ENCODE measurements at regions not wholly inside any gene's neighbourhood (a gene's known extent, or its start where the extent isn't known, plus 50 kb on each side); places are given as distances from the start of the nearest gene placed in this dataset.

DNA sequence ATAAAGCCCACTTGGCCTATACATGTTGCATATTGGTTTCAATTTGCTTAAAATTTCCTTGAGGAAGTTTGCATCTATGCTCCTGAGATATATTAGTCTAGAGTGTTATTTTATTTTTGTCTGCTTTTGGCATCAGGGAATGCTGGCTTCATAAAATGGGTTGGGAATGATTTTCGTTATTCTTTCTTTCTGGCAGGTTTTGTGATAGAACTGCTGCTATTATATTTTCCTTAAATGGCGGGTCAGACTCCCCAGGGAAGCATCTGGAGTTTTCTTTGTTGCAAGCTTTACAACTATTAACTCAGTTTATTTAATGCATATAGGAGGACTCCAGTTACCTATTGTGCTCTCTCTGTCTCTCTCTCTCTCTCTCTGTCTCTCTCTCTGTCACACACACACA is 82.0 kb upstream of the WDR17 start:
- no peak overlapping the region for H3K27ac ChIP-seq (replicated peaks)
- no peaks in the 10 kb centered on the region for H3K36me3 ChIP-seq
- DNase-seq, result no peak
- intact Hi-C loops (cut with micrococcal nuclease), result no loop called here
- H3K4me3 ChIP-seq, result no peak overlapping the region
- H3K9me3 ChIP-seq (replicated peaks), result peaks cover 13% of the 10 kb centered on the region
- TF ChIP-seq, protein P1, sequence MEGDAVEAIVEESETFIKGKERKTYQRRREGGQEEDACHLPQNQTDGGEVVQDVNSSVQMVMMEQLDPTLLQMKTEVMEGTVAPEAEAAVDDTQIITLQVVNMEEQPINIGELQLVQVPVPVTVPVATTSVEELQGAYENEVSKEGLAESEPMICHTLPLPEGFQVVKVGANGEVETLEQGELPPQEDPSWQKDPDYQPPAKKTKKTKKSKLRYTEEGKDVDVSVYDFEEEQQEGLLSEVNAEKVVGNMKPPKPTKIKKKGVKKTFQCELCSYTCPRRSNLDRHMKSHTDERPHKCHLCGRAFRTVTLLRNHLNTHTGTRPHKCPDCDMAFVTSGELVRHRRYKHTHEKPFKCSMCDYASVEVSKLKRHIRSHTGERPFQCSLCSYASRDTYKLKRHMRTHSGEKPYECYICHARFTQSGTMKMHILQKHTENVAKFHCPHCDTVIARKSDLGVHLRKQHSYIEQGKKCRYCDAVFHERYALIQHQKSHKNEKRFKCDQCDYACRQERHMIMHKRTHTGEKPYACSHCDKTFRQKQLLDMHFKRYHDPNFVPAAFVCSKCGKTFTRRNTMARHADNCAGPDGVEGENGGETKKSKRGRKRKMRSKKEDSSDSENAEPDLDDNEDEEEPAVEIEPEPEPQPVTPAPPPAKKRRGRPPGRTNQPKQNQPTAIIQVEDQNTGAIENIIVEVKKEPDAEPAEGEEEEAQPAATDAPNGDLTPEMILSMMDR (IDR thresholded peaks at IDR 0.05; ENCODE audit: borderline replicate concordance), result no peak
- H3K27me3 ChIP-seq (ENCODE audit: low read depth), result no peaks in the 10 kb centered on the region
- no peaks in the 10 kb centered on the region for H3K4me1 ChIP-seq

GRCh38 chr4:175986668-175987067 is 79.0 kb upstream of the WDR17 start:
- Histone ChIP-seq H3K4me1 (no peaks in the 10 kb centered on the region), H3K27me3 (ENCODE audit: low read depth) (no peaks in the 10 kb centered on the region), H3K36me3 (no peaks in the 10 kb centered on the region), H3K27ac (replicated peaks) (no peak overlapping the region), H3K9me3 (replicated peaks) (peaks cover 7% of the 10 kb centered on the region), H3K4me3 (no peak overlapping the region)
- intact Hi-C loops (cut with micrococcal nuclease), result no loop called here
- no peak for DNase-seq
- TF ChIP-seq, protein P1 (IDR thresholded peaks at IDR 0.05; ENCODE audit: borderline replicate concordance), result no peak

DNA sequence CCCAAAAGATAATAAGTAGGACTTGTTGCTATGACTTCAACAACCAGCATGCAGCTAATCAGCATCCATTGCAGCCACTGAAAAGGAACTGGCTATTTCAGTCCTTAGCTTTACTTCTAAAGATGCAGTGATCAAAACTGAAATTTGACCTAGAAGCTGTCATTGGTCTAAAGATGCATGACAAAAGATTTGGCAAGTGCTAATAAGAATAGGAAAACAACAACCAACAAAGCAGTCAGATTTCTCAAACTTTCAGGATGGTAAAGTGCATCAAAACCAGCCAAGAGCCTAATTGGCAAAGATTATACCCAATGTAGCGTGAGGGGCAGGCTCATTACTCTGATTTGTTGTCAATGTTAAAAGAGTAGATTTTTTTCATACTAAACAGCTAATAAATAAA is 77.1 kb upstream of the WDR17 start:
- Histone ChIP-seq H3K27me3 (ENCODE audit: low read depth) (no peaks in the 10 kb centered on the region), H3K4me3 (no peak overlapping the region), H3K27ac (replicated peaks) (no peak overlapping the region), H3K9me3 (replicated peaks) (peaks cover 3% of the 10 kb centered on the region), H3K4me1 (no peaks in the 10 kb centered on the region), H3K36me3 (no peaks in the 10 kb centered on the region)
- intact Hi-C loops (cut with micrococcal nuclease), result no loop called here
- no peak for DNase-seq
- TF ChIP-seq, protein P1 (IDR thresholded peaks at IDR 0.05; ENCODE audit: borderline replicate concordance), result no peak

- H3K27ac ChIP-seq (replicated peaks), result no peak overlapping the region
- TF ChIP-seq, protein P1 (IDR thresholded peaks at IDR 0.05; ENCODE audit: borderline replicate concordance), result no peak
- peaks cover 45% of the 10 kb centered on the region for H3K27me3 ChIP-seq (ENCODE audit: low read depth)
- intact Hi-C loops (cut with micrococcal nuclease), result no loop called here
- H3K9me3 ChIP-seq (replicated peaks), result no peaks in the 10 kb centered on the region
- H3K4me3 ChIP-seq, result no peak overlapping the region
- H3K36me3 ChIP-seq, result no peaks in the 10 kb centered on the region
- no peak for DNase-seq
- H3K4me1 ChIP-seq, result peaks cover 5% of the 10 kb centered on the region
These were observed 69.4 kb upstream of the WDR17 start for GRCh38 chr4:175996206-175996605.

DNA sequence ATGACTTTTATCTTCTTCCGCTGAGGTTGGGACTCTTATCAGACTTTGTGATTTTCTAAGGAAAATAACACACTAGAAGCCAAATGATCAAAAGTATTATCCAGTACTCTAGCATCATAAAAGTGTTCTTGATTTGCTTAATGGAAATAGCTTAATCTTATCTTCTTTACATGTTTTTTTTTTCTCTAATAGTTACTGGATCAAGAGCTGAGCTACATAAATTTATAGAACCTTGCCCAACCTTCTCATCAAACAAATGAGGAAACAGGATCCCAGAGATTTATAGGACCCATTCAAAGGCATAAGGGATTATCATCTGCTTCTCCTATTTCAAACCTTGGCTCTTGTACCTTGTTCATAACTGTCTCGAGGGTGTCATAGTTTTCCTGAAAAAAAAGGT is 68.3 kb upstream of the WDR17 start:
- H3K4me3 ChIP-seq, result no peak overlapping the region
- H3K27ac ChIP-seq (replicated peaks), result no peak overlapping the region
- intact Hi-C loops (cut with micrococcal nuclease), result no loop called here
- peaks cover 16% of the 10 kb centered on the region for H3K4me1 ChIP-seq
- H3K27me3 ChIP-seq (ENCODE audit: low read depth), result peaks cover 56% of the 10 kb centered on the region
- TF ChIP-seq, protein P1 (IDR thresholded peaks at IDR 0.05; ENCODE audit: borderline replicate concordance), result no peak
- H3K36me3 ChIP-seq, result no peaks in the 10 kb centered on the region
- no peak for DNase-seq
- no peaks in the 10 kb centered on the region for H3K9me3 ChIP-seq (replicated peaks)

- Histone ChIP-seq H3K4me1 (peaks cover 19% of the 10 kb centered on the region), H3K27ac (replicated peaks) (no peak overlapping the region), H3K9me3 (replicated peaks) (no peaks in the 10 kb centered on the region), H3K4me3 (no peak overlapping the region), H3K36me3 (no peaks in the 10 kb centered on the region), H3K27me3 (ENCODE audit: low read depth) (peaks cover 71% of the 10 kb centered on the region)
- TF ChIP-seq, protein P1 (IDR thresholded peaks at IDR 0.05; ENCODE audit: borderline replicate concordance), result no peak
- DNase-seq, result no peak
- intact Hi-C loops (cut with micrococcal nuclease), result no loop called here
These were observed 66.9 kb upstream of the WDR17 start for GRCh38 chr4:175998782-175999181.

Data from left ventricle myocardium inferior (tissue), 1 donor.